H1 (cell line): ENCODE measurements at regions not wholly inside any gene's neighbourhood (a gene's known extent, or its start where the extent isn't known, plus 50 kb on each side); places are given as distances from the start of the nearest gene placed in this dataset.

Source experiments
- ASH2L ChIP-seq: fragments of 200-600, 300-600 bp; sonication (generic); IDR thresholded peaks from one replicate; pipeline ENCODE4 v1.7.1; 2017; ENCODE audit warnings: low read length
- CBX5 ChIP-seq: fragments of 300-800, 300-1000 bp; sonication (generic); IDR thresholded peaks from 2 replicates; pipeline ENCODE4 v1.7.1; 2016; ENCODE audit warnings: antibody characterized with exemption, low read length, low read depth
- CHD2 ChIP-seq: IDR thresholded peaks from 2 replicates; pipeline ENCODE4 v1.6.1; 2012; ENCODE audit warnings: low read length, improper control_type of control experiment
- CTCF ChIP-seq, 3 experiments: IDR thresholded peaks; 1 replicate in 2 of 3; 2 replicates in 1 of 3; pipeline versions ENCODE4 v1.5.1 to v1.6.1; 2011; ENCODE audit warnings: low read length in 3 of 3, mild to moderate bottlenecking in 3 of 3, inconsistent platforms in 2 of 3, low read depth in 1 of 3, moderate library complexity in 1 of 3; ENCODE audit not compliant: insufficient read depth in 1 of 3; ENCODE audit errors: control extremely low read depth in 1 of 3
- MAX ChIP-seq: IDR thresholded peaks from 2 replicates; pipeline ENCODE4 v1.6.1; 2012; ENCODE audit warnings: inconsistent platforms
- POLR2A ChIP-seq, 2 experiments: IDR thresholded peaks; 1 replicate in 1 of 2; 2 replicates in 1 of 2; pipeline ENCODE4 v1.6.1; 2011; ENCODE audit warnings: low read depth in 2 of 2, low read length in 2 of 2, mild to moderate bottlenecking in 2 of 2; ENCODE audit errors: control extremely low read depth in 1 of 2
- SAP30 ChIP-seq: fragments of 300-600 bp; sonication (generic); IDR thresholded peaks from 2 replicates; pipeline ENCODE4 v1.7.1; 2012; ENCODE audit warnings: low read length, moderate library complexity, mild to moderate bottlenecking, inconsistent platforms; ENCODE audit not compliant: insufficient read depth, insufficient replicate concordance
- SP1 ChIP-seq: IDR thresholded peaks from 2 replicates; pipeline ENCODE4 v1.6.1; 2011; ENCODE audit warnings: low read depth, low read length
- TBP ChIP-seq: IDR thresholded peaks from 2 replicates; pipeline ENCODE4 v1.6.1; 2011; ENCODE audit warnings: low read depth, low read length, improper control_type of control experiment
- YY1 ChIP-seq: IDR thresholded peaks from 2 replicates; pipeline ENCODE4 v1.6.1; 2011; ENCODE audit warnings: low read depth, mild to moderate bottlenecking, low read length
- ZNF274 ChIP-seq: IDR thresholded peaks from 2 replicates; pipeline ENCODE4 v1.7.0; 2012; ENCODE audit warnings: low read length, borderline replicate concordance; ENCODE audit errors: extremely low read depth

- TF ChIP-seq YY1 (no peak), POLR2A (IDR thresholded peaks at IDR 0.05; ENCODE audit: control extremely low read depth in 1 of 2, low read depth in 2 of 2, low read length in 2 of 2) (no peak), CHD2 (no peak), ZNF274 (no peak), TBP (no peak), SAP30 (no peak), CBX5 (no peak), ASH2L (no peak), MAX (no peak), CTCF (IDR thresholded peaks at IDR 0.05; ENCODE audit: control extremely low read depth in 1 of 3, insufficient read depth in 1 of 3, low read depth in 1 of 3, low read length in 3 of 3) (no peak), SP1 (no peak)
Measured at GRCh38 chr14:36020120-36021029, 156.1 kb downstream of the PTCSC3 start.
